Endothelial cell of umbilical vein (primary cell): ENCODE measurements at regions not wholly inside any gene's neighbourhood (a gene's known extent, or its start where the extent isn't known, plus 50 kb on each side); places are given as distances from the start of the nearest gene placed in this dataset. TPM values are rescaled to one million over a fixed set of nuclear protein-coding genes. Genes with fewer than 3 reads are reported as not detected.
"Not testable (repeated sequence)": the region's sequence is repeated elsewhere in the genome, so short reads cannot be mapped to it uniquely, and the experiment has no call there.

Experiments
- BruUV-seq: library from RNA; stranded (reverse); fragments of 400-500 nt; replicated peaks from 2 replicates; lab custom pipeline; 2021; lab: Mats Ljungman, UMichigan
- CTCF ChIA-PET: fragments of 300-600, 350-600 bp; sonication (Branson Sonifier 250); formaldehyde crosslinking; loops from one replicate; lab custom pipeline; 2021; ENCODE audit warnings: antibody characterized with exemption, inconsistent platforms; lab: Charles Lee
- POLR2A ChIA-PET: fragments of 300-600, 350-600 bp; sonication (Branson Sonifier 250); formaldehyde crosslinking; loops from one replicate; lab custom pipeline; 2021; ENCODE audit warnings: antibody characterized with exemption, inconsistent platforms; lab: Charles Lee
- DNase-seq: peaks from one replicate; pipeline ENCODE4 v3.0.0-alpha.2; 2011; ENCODE audit warnings: low read depth, low spot score
- FAIRE-seq: peaks from 2 replicates; lab custom pipeline; 2011; peaks lifted over from hg19 to GRCh38; lab: Jason Lieb, UNC
- H2AFZ ChIP-seq: 2 replicates; pipeline ENCODE4 v1.6.0; 2012; ENCODE audit warnings: low read depth, low read length, control low read depth, inconsistent platforms
- H3K27ac ChIP-seq: 2 replicates; pipeline ENCODE4 v1.5.1; 2011; ENCODE audit warnings: low read depth, mild to moderate bottlenecking, control low read depth, low read length, moderate library complexity; ENCODE audit not compliant: insufficient read depth
- H3K27me3 ChIP-seq, 2 experiments: 2 replicates each; pipeline versions ENCODE4 v1.6.0 to v1.6.1; 2011; ENCODE audit warnings: low read length in 2 of 2, mixed read lengths in 1 of 2; ENCODE audit not compliant: control insufficient read depth in 2 of 2, insufficient read depth in 2 of 2
- H3K36me3 ChIP-seq, 2 experiments: 2 replicates in 1 of 2; 3 replicates in 1 of 2; pipeline ENCODE4 v1.5.1; 2011; ENCODE audit warnings: low read length in 2 of 2, mild to moderate bottlenecking in 1 of 2, moderate library complexity in 1 of 2; ENCODE audit not compliant: control insufficient read depth in 2 of 2, insufficient read depth in 2 of 2; ENCODE audit errors: extremely low read depth in 1 of 2
- H3K4me1 ChIP-seq: 3 replicates; pipeline ENCODE4 v1.5.1; 2011; ENCODE audit warnings: mild to moderate bottlenecking, low read length; ENCODE audit not compliant: control insufficient read depth, insufficient read depth; ENCODE audit errors: extremely low read depth
- H3K4me2 ChIP-seq: 2 replicates; pipeline ENCODE4 v1.6.1; 2011; ENCODE audit warnings: low read length, control low read depth, mixed read lengths; ENCODE audit not compliant: insufficient read depth
- H3K4me3 ChIP-seq, 3 experiments: fragments of 200-600 bp in 1 of 3; sonication (generic), shearing (Covaris generic) in 1 of 3; replicated peaks in 1 of 3; 2 replicates each; pipeline ENCODE4 v1.5.1; 2011 to 2016; ENCODE audit warnings: control low read depth in 3 of 3, low read length in 3 of 3, mild to moderate bottlenecking in 2 of 3, inconsistent platforms in 1 of 3, low read depth in 1 of 3, moderate library complexity in 1 of 3; ENCODE audit not compliant: insufficient read depth in 1 of 3
- H3K79me2 ChIP-seq: 2 replicates; pipeline ENCODE4 v1.6.0; 2012; ENCODE audit warnings: low read length, inconsistent platforms; ENCODE audit not compliant: control insufficient read depth, insufficient read depth
- H3K9ac ChIP-seq: replicated peaks from 2 replicates; pipeline ENCODE3; 2011; ENCODE audit warnings: low read length, control low read depth; ENCODE audit not compliant: insufficient read depth; ENCODE audit errors: extremely low read depth
- H3K9me1 ChIP-seq: replicated peaks from 3 replicates; pipeline ENCODE4 v1.6.0; 2011; ENCODE audit warnings: mild to moderate bottlenecking, low read length; ENCODE audit not compliant: control insufficient read depth, insufficient read depth; ENCODE audit errors: extremely low read depth
- H3K9me3 ChIP-seq: replicated peaks from 2 replicates; pipeline ENCODE4 v1.5.1; 2012; ENCODE audit warnings: low read length, inconsistent platforms; ENCODE audit not compliant: control insufficient read depth, insufficient read depth
- H4K20me1 ChIP-seq: replicated peaks from 2 replicates; pipeline ENCODE3; 2011; ENCODE audit warnings: mild to moderate bottlenecking, low read length; ENCODE audit not compliant: control insufficient read depth, insufficient read depth; ENCODE audit errors: extremely low read depth
- dilution Hi-C: fragments of 300-500 bp; cut with MboI; formaldehyde crosslinking; loops from one replicate; pipeline ENCODE4 v1.15.0; 2019; ENCODE audit warnings: low sequenced_read_pairs; ENCODE audit not compliant: extremely low pct_ligation_motif_present
- intact Hi-C: fragments of 100-400 bp; cut with micrococcal nuclease; formaldehyde crosslinking; loops from one replicate; pipeline ENCODE4 v1.10.0; 2022
- small RNA-seq: library from RNA; depleted of rRNA; stranded (forward); fragments of <200 nt; gene quantifications from one replicate; pipeline ENCODE3, GENCODE V24; 2012; ENCODE audit warnings: low replicate concordance, low read depth; ENCODE audit not compliant: insufficient read depth, insufficient read length

DNA sequence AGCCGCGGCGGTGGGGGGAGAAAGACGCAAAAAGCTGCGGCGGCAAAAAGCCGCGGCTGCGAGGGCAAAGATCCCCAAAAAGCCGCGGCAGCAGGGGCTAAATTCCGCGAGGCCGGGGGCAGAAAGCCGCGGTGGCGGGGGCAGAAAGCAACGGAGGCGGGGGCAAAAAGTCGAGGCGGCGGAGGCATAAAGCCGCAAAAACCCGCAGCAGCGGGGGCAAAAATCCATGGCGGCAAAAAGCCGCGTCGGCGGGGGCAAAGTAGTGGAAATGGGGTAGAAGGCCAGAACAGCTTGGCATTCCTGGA, 1669.2 kb downstream of the RPIA start:
- FAIRE-seq, H3K79me2 ChIP-seq, H3K9me3 ChIP-seq, H3K9me1 ChIP-seq, H4K20me1 ChIP-seq, H3K27ac ChIP-seq, H3K36me3 ChIP-seq, H2AFZ ChIP-seq, CTCF ChIA-PET, H3K4me2 ChIP-seq, BruUV-seq, POLR2A ChIA-PET, H3K4me1 ChIP-seq, H3K9ac ChIP-seq, H3K4me3 ChIP-seq, dilution Hi-C loops, H3K27me3 ChIP-seq, DNase-seq, intact Hi-C loops: not testable (repeated sequence)

Small RNA genes in the stretch of these regions (small RNA-seq; reads per million reads assigned to genes)
- gene AC233263.1, result not detected
- not detected for gene AC233263.2
- not detected for gene IGKV1D-35
- not detected for gene IGKV2D-19
- gene IGKV2D-36, result not detected
- gene IGKV2D-38, result not detected
- gene IGKV3D-25, result not detected
